ENCODE measurements at regions not wholly inside any gene's neighbourhood (a gene's known extent, or its start where the extent isn't known, plus 50 kb on each side); places are given as distances from the start of the nearest gene placed in this dataset.

- ChIA-PET CTCF (no interaction called here), POLR2A (no interaction called here)
- WGBS (ENCODE audit: missing lambda C conversion rate), result 80% methylated on average over 3 of the region's 3 CpGs
- Histone ChIP-seq H3K9me3 (no peaks in the 10 kb centered on the region), H3K27ac (no peak overlapping the region), H3K4me3 (no peak overlapping the region), H3K4me2 (no peak overlapping the region), H3K4me1 (peaks cover 5% of the 10 kb centered on the region; the same call in 1 of the 3 replicates)
- FAIRE-seq (no peak), DNase-seq (ENCODE audit: low read depth in 1 of 2, low spot score in 1 of 2) (no peak), ATAC-seq (no peak)
- TF ChIP-seq POLR2A (IDR thresholded peaks at IDR 0.05; ENCODE audit: low read length) (no peak), GATA3 (IDR thresholded peaks at IDR 0.05; ENCODE audit: borderline replicate concordance) (no peak), HEYL (CRISPR knock-in tag; IDR thresholded peaks at IDR 0.05) (no peak), E2F6 (IDR thresholded peaks at IDR 0.05; ENCODE audit: borderline replicate concordance, low read depth) (no peak), MYC (IDR thresholded peaks at IDR 0.05; ENCODE audit: borderline replicate concordance, low read length) (no peak), SMC3 (IDR thresholded peaks at IDR 0.05) (no peak), NR3C1 (IDR thresholded peaks at IDR 0.05) (no peak), POLR2AphosphoS2 (conservative IDR thresholded peaks at IDR 0.05; ENCODE audit: low read length) (no peak)
- TF ChIP-seq, protein P1, sequence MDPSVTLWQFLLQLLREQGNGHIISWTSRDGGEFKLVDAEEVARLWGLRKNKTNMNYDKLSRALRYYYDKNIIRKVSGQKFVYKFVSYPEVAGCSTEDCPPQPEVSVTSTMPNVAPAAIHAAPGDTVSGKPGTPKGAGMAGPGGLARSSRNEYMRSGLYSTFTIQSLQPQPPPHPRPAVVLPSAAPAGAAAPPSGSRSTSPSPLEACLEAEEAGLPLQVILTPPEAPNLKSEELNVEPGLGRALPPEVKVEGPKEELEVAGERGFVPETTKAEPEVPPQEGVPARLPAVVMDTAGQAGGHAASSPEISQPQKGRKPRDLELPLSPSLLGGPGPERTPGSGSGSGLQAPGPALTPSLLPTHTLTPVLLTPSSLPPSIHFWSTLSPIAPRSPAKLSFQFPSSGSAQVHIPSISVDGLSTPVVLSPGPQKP (IDR thresholded peaks at IDR 0.05; ENCODE audit: low read depth, low read length), result no peak
Measured at GRCh38 chr2:8115966-8116365, 565.9 kb upstream of the ID2 start.

DNA sequence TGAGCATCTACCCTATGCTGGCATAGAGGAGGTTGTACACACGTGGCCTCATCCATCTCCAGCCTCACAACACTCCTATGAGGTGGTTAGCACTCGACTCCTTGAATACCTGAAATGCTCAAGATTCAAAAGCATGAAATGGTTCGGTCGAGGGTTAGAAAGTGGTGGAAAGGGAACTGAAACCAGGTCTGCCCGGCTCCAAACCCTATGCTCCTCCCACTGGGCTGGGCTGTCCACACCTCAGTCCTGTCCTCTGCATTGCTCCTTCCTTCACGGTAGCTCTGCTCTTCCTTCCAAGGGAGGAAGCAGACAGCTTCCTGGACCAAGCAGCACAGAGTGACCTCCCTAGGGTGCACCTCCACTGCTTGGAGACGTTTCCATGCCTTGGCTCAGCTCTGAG, 565.2 kb upstream of the ID2 start:
- POLR2A ChIA-PET, result interaction anchor here (0.5 kb wide), 1 partner anchor 460 kb away, joined by 4 read pairs; no protein-coding TSS in a partner anchor
- no peak for FAIRE-seq
- no peaks in the 10 kb centered on the region for H3K9me3 ChIP-seq
- H3K4me3 ChIP-seq, result no peak overlapping the region
- no peak; a peak in 1 of 6 replicates for ATAC-seq
- H3K4me1 ChIP-seq, result peaks cover 11% of the 10 kb centered on the region
- 50% methylated on average over 7 of the region's 7 CpGs for WGBS (ENCODE audit: missing lambda C conversion rate)
- CTCF ChIA-PET, result no interaction called here
- no peak for TF ChIP-seq JUNB (IDR thresholded peaks at IDR 0.05)
- no peak for TF ChIP-seq HDAC2 (IDR thresholded peaks at IDR 0.05)
- no peak for TF ChIP-seq RAD21 (conservative IDR thresholded peaks at IDR 0.05 in 1 of 2, IDR thresholded peaks at IDR 0.05 in 1 of 2)
- TF ChIP-seq EHF (CRISPR knock-in tag; IDR thresholded peaks at IDR 0.05), result no peak
- no peak for TF ChIP-seq NR3C1 (IDR thresholded peaks at IDR 0.05)
- TF ChIP-seq CHD4 (IDR thresholded peaks at IDR 0.05; ENCODE audit: borderline replicate concordance), result no peak
- no peak for TF ChIP-seq FOSL2 (IDR thresholded peaks at IDR 0.05)
- no peak for TF ChIP-seq FOSL2 (CRISPR knock-in tag; IDR thresholded peaks at IDR 0.05)
- DNase-seq (ENCODE audit: low read depth in 1 of 2, low spot score in 1 of 2), result no peak
- H3K27ac ChIP-seq, result no peak overlapping the region
- no peak overlapping the region for H3K4me2 ChIP-seq

- H3K27ac ChIP-seq, result no peak overlapping the region
- WGBS (ENCODE audit: missing lambda C conversion rate), result 86% methylated on average over 14 of the region's 14 CpGs
- DNase-seq (ENCODE audit: low read depth in 1 of 2, low spot score in 1 of 2) (no peak), FAIRE-seq (no peak), ATAC-seq (no peak)
- ChIA-PET POLR2A (no interaction called here), CTCF (interaction anchor here (1.4 kb wide), 1 partner anchor 18 kb away, joined by 3 read pairs; no protein-coding TSS in a partner anchor)
- no peak overlapping the region for H3K4me2 ChIP-seq
- H3K9me3 ChIP-seq, result no peaks in the 10 kb centered on the region
- H3K4me1 ChIP-seq, result peaks cover 18% of the 10 kb centered on the region
- no peak overlapping the region for H3K4me3 ChIP-seq
- TF ChIP-seq KDM1A (IDR thresholded peaks at IDR 0.05; ENCODE audit: low read depth), result no peak
- no peak for TF ChIP-seq SREBF2 (IDR thresholded peaks at IDR 0.05)
- no peak for TF ChIP-seq CHD4 (IDR thresholded peaks at IDR 0.05; ENCODE audit: borderline replicate concordance)
- TF ChIP-seq, protein P2, sequence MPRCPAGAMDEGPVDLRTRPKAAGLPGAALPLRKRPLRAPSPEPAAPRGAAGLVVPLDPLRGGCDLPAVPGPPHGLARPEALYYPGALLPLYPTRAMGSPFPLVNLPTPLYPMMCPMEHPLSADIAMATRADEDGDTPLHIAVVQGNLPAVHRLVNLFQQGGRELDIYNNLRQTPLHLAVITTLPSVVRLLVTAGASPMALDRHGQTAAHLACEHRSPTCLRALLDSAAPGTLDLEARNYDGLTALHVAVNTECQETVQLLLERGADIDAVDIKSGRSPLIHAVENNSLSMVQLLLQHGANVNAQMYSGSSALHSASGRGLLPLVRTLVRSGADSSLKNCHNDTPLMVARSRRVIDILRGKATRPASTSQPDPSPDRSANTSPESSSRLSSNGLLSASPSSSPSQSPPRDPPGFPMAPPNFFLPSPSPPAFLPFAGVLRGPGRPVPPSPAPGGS (IDR thresholded peaks at IDR 0.05), result no peak
- no peak for TF ChIP-seq FOXS1 (CRISPR knock-in tag; IDR thresholded peaks at IDR 0.05)
- no peak for TF ChIP-seq POLR2AphosphoS2 (conservative IDR thresholded peaks at IDR 0.05; ENCODE audit: low read length)
- TF ChIP-seq NR3C1 (IDR thresholded peaks at IDR 0.05), result no peak
- no peak for TF ChIP-seq PHF8 (IDR thresholded peaks at IDR 0.05; ENCODE audit: borderline replicate concordance, low read depth)
- TF ChIP-seq CBX2 (IDR thresholded peaks at IDR 0.05; ENCODE audit: borderline replicate concordance, low read depth), result no peak
- TF ChIP-seq ATOH8 (CRISPR knock-in tag; IDR thresholded peaks at IDR 0.05; ENCODE audit: low read depth), result no peak
- TF ChIP-seq TFCP2L1 (CRISPR knock-in tag; IDR thresholded peaks at IDR 0.05), result no peak
- no peak for TF ChIP-seq HEYL (CRISPR knock-in tag; IDR thresholded peaks at IDR 0.05)
- no peak for TF ChIP-seq EHMT2 (IDR thresholded peaks at IDR 0.05; ENCODE audit: low read depth)
- no peak for TF ChIP-seq RNF2 (IDR thresholded peaks at IDR 0.05; ENCODE audit: borderline replicate concordance, low read depth)
- TF ChIP-seq, protein P3, sequence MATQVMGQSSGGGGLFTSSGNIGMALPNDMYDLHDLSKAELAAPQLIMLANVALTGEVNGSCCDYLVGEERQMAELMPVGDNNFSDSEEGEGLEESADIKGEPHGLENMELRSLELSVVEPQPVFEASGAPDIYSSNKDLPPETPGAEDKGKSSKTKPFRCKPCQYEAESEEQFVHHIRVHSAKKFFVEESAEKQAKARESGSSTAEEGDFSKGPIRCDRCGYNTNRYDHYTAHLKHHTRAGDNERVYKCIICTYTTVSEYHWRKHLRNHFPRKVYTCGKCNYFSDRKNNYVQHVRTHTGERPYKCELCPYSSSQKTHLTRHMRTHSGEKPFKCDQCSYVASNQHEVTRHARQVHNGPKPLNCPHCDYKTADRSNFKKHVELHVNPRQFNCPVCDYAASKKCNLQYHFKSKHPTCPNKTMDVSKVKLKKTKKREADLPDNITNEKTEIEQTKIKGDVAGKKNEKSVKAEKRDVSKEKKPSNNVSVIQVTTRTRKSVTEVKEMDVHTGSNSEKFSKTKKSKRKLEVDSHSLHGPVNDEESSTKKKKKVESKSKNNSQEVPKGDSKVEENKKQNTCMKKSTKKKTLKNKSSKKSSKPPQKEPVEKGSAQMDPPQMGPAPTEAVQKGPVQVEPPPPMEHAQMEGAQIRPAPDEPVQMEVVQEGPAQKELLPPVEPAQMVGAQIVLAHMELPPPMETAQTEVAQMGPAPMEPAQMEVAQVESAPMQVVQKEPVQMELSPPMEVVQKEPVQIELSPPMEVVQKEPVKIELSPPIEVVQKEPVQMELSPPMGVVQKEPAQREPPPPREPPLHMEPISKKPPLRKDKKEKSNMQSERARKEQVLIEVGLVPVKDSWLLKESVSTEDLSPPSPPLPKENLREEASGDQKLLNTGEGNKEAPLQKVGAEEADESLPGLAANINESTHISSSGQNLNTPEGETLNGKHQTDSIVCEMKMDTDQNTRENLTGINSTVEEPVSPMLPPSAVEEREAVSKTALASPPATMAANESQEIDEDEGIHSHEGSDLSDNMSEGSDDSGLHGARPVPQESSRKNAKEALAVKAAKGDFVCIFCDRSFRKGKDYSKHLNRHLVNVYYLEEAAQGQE (IDR thresholded peaks at IDR 0.05), result no peak
Measured at GRCh38 chr2:8118940-8119781, 562.7 kb upstream of the ID2 start.
